Hematopoietic multipotent progenitor cell (in vitro differentiated cells): ENCODE measurements at regions not wholly inside any gene's neighbourhood (a gene's known extent, or its start where the extent isn't known, plus 50 kb on each side); places are given as distances from the start of the nearest gene placed in this dataset.

Source experiments
- DNase-seq, 3 donors: peaks; one replicate each; pipeline ENCODE4 v3.0.0-alpha.2; 2011 to 2015; ENCODE audit warnings: low read depth in 2 of 3, low spot score in 2 of 3

GRCh38 chr9:79266986-79267385 lies 304.8 kb upstream of the TLE4 start:
- DNase-seq: no peak

- no peak for DNase-seq
These were observed 303.0 kb upstream of the TLE4 start for GRCh38 chr9:79268806-79269205.

- no peak for DNase-seq
These were observed 298.5 kb upstream of the TLE4 start for GRCh38 chr9:79273311-79273710.

- DNase-seq: no peak
These were observed 292.4 kb upstream of the TLE4 start for GRCh38 chr9:79279356-79279755.

- DNase-seq: no peak
These were observed 291.1 kb upstream of the TLE4 start for GRCh38 chr9:79280691-79281090.

GRCh38 chr9:79284081-79284480 lies 287.7 kb upstream of the TLE4 start:
- DNase-seq: peak in 2 of 3 donors; percentile 11 to 48

- no peak for DNase-seq
These were observed 284.6 kb upstream of the TLE4 start for GRCh38 chr9:79286992-79287707.

- DNase-seq: no peak
These were observed 284.0 kb upstream of the TLE4 start for GRCh38 chr9:79287708-79288290.

- no peak for DNase-seq
These were observed 281.9 kb upstream of the TLE4 start for GRCh38 chr9:79289856-79290255.

GRCh38 chr9:79292731-79293280 lies 279.0 kb upstream of the TLE4 start:
- DNase-seq: peak in 1 of 3 donors; percentile 3

- no peak for DNase-seq
These were observed 271.7 kb upstream of the TLE4 start for GRCh38 chr9:79300068-79300467.

GRCh38 chr9:79301085-79301484 lies 270.7 kb upstream of the TLE4 start:
- no peak for DNase-seq

- no peak for DNase-seq
These were observed 270.0 kb upstream of the TLE4 start for GRCh38 chr9:79301551-79302391.

GRCh38 chr9:79302569-79302968 lies 269.2 kb upstream of the TLE4 start:
- DNase-seq: no peak

- DNase-seq: no peak
These were observed 263.8 kb upstream of the TLE4 start for GRCh38 chr9:79308012-79308411.

- no peak for DNase-seq
These were observed 258.9 kb upstream of the TLE4 start for GRCh38 chr9:79312686-79313421.

GRCh38 chr9:79325501-79325900 lies 246.3 kb upstream of the TLE4 start:
- no peak for DNase-seq

GRCh38 chr9:79329861-79330260 lies 241.9 kb upstream of the TLE4 start:
- no peak for DNase-seq

- no peak for DNase-seq
These were observed 237.8 kb upstream of the TLE4 start for GRCh38 chr9:79334001-79334400.

- no peak for DNase-seq
These were observed 237.1 kb upstream of the TLE4 start for GRCh38 chr9:79334711-79335110.

- DNase-seq: no peak
These were observed 235.8 kb upstream of the TLE4 start for GRCh38 chr9:79335987-79336386.
